AG09319 (cell line): ENCODE measurements at regions not wholly inside any gene's neighbourhood (a gene's known extent, or its start where the extent isn't known, plus 50 kb on each side); places are given as distances from the start of the nearest gene placed in this dataset.

Experiments
- DNase-seq: peaks from one replicate; pipeline ENCODE4 v3.0.0-alpha.2; 2010; ENCODE audit warnings: low read depth; ENCODE audit errors: extremely low read depth
- CTCF ChIP-seq: IDR thresholded peaks from 2 replicates; pipeline ENCODE4 v1.5.1; 2011; ENCODE audit warnings: low read depth, mild to moderate bottlenecking, inconsistent platforms, low read length, moderate library complexity

- TF ChIP-seq CTCF = no peak
- DNase-seq = no peak
Observed at GRCh38 chrX:109252789-109253188, 229.1 kb downstream of the GUCY2F start.

- no peak for DNase-seq
- TF ChIP-seq CTCF = no peak
Observed at GRCh38 chrX:109218761-109219160, 263.1 kb downstream of the GUCY2F start.

GRCh38 chrX:109199726-109200125 lies 282.2 kb downstream of the GUCY2F start:
- no peak for DNase-seq
- TF ChIP-seq CTCF = no peak

- no peak for TF ChIP-seq CTCF
- DNase-seq = no peak
Observed at GRCh38 chrX:109190542-109190941, 291.3 kb downstream of the GUCY2F start.

GRCh38 chrX:109187473-109188168 lies 294.3 kb downstream of the GUCY2F start:
- DNase-seq = no peak
- no peak for TF ChIP-seq CTCF

GRCh38 chrX:109186939-109187338 lies 294.9 kb downstream of the GUCY2F start:
- no peak for DNase-seq
- TF ChIP-seq CTCF = no peak

GRCh38 chrX:109184506-109185139 lies 297.3 kb downstream of the GUCY2F start:
- DNase-seq = no peak

More at GRCh38 chrX:109184506-109185139, 297.3 kb downstream of the GUCY2F start:
- no peak for TF ChIP-seq CTCF
